ENCODE measurements at regions not wholly inside any gene's neighbourhood (a gene's known extent, or its start where the extent isn't known, plus 50 kb on each side); places are given as distances from the start of the nearest gene placed in this dataset.
A peak's percentile ranks its signal among the peaks of the same experiment; 100 is the strongest.

DNA sequence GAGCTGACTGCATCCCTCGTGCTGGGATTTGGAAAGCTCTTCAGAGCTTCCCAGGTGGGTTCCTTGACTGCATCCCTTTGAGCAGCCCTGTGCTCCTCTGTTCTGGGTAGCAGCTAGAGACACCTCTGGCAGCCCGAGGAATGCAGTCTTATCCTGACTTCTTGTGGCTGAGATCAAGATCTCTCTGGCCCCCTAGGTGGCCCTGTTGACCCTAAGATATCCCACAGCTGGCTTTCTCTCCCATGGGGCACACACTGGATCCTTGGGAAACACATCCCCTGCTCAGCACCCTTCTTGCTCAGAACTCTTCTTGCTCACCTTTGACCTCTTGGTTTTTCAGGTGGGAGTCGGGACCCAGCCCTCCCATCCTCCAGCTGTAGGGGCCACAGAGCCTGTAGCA is 237.2 kb downstream of the TSN start:
- no peak for DNase-seq (ENCODE audit: low read depth, low spot score)
- TF ChIP-seq, protein P1, sequence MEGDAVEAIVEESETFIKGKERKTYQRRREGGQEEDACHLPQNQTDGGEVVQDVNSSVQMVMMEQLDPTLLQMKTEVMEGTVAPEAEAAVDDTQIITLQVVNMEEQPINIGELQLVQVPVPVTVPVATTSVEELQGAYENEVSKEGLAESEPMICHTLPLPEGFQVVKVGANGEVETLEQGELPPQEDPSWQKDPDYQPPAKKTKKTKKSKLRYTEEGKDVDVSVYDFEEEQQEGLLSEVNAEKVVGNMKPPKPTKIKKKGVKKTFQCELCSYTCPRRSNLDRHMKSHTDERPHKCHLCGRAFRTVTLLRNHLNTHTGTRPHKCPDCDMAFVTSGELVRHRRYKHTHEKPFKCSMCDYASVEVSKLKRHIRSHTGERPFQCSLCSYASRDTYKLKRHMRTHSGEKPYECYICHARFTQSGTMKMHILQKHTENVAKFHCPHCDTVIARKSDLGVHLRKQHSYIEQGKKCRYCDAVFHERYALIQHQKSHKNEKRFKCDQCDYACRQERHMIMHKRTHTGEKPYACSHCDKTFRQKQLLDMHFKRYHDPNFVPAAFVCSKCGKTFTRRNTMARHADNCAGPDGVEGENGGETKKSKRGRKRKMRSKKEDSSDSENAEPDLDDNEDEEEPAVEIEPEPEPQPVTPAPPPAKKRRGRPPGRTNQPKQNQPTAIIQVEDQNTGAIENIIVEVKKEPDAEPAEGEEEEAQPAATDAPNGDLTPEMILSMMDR (IDR thresholded peaks at IDR 0.05; ENCODE audit: low read depth, low read length) = no peak
- in situ Hi-C loops (cut with HindIII; ENCODE audit: low sequenced_read_pairs) = no loop called here
- no peak overlapping the region for H3K4me3 ChIP-seq (ENCODE audit: low read depth, low read length)

DNA sequence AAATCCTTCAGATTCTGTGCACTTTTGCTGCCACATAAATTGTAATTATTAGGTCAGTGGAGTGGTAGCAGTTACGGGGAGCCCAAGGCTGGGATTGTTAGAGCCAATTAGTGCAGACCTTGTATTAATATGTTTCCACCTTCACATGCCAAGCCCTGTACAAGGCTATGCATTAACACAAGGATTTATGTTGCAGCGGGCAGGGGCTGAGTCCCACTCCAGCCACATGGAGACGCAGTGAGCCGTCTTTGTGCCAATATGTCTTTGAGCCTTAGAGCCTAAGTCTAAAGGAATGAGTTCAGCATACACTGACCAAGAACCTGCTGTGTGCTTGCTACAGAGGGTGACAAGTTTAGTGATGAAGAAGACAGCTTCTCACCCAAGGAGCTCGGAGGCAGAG is 238.2 kb downstream of the TSN start:
- no peak overlapping the region for H3K4me3 ChIP-seq (ENCODE audit: low read depth, low read length)
- in situ Hi-C loops (cut with HindIII; ENCODE audit: low sequenced_read_pairs) = no loop called here
- TF ChIP-seq, protein P1 (IDR thresholded peaks at IDR 0.05; ENCODE audit: low read depth, low read length) = no peak
- DNase-seq (ENCODE audit: low read depth, low spot score) = no peak

DNA sequence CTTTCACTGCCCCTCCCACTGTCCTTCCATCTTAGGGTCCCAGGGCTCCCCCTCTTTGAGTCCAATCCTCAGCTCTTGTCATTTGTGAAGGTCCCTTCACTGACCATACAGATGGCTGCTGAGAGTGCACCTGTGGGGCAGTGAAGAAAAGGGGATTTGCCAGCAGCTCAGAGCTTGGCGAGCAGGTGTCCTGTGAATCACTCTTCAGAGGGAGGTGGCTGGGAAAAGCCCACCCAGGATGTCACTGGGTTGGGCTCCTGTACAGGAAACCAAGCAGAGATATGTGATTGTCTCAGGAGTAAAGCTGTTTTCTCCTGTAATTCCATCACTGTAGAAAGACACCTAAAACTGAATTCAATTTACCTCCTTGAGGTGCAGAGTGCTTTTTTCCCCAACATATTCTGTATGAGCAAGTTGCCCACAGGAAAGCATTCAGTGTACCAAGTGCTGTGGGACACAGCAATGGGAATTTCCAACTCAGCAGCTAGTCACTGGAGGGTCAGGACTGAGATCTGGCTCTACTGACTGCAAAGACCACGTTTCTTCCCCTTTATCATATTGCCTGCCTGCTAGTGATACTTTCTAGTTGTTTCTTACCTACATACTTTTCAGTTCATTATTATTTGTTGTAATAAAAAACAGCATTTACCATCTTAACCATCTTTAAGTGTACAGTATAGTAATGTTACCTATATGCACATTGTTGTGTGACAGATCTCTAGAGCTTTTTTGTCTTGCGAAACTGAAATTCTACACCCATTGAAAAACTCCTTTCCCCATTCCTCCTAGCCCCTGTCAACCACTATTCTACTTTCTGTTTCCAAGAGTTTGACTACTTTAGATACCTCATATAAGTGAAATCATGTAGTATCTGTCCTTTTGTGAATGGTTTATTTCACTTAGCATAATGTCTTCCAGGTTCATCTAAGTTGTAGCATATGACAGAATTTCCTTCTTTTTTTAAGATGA is 239.1 kb downstream of the TSN start:
- TF ChIP-seq, protein P1 (IDR thresholded peaks at IDR 0.05; ENCODE audit: low read depth, low read length) = no peak
- DNase-seq (ENCODE audit: low read depth, low spot score) = no peak
- H3K4me3 ChIP-seq (ENCODE audit: low read depth, low read length) = no peak overlapping the region
- in situ Hi-C loops (cut with HindIII; ENCODE audit: low sequenced_read_pairs) = no loop called here

GRCh38 chr2:121998751-121999150 is 243.3 kb downstream of the TSN start:
- no peak for DNase-seq (ENCODE audit: low read depth, low spot score)
- in situ Hi-C loops (cut with HindIII; ENCODE audit: low sequenced_read_pairs) = no loop called here
- TF ChIP-seq, protein P1 (IDR thresholded peaks at IDR 0.05; ENCODE audit: low read depth, low read length) = no peak
- H3K4me3 ChIP-seq (ENCODE audit: low read depth, low read length) = no peak overlapping the region

DNA sequence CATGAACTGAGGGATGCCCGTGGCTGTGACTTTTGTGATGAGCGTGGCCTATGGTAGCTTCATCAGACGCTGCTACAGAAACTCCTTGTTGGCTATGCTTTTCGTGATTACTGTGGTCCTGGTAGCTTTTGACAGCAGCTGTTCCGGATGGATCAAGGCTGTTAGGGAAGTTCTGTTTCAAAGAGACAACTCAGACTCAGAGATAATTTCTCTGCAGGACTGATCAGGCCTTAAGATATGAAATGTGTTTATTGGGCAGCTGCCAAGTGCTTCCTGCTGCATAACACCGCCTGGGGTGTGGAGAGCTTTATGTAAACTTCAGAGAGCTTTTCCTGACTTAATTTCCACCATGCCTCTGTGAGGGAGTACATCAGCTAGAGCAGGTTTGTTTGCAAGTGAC is 243.8 kb downstream of the TSN start:
- DNase-seq (ENCODE audit: low read depth, low spot score) = peak; percentile 39
- in situ Hi-C loops (cut with HindIII; ENCODE audit: low sequenced_read_pairs) = no loop called here
- TF ChIP-seq, protein P1 (IDR thresholded peaks at IDR 0.05; ENCODE audit: low read depth, low read length) = no peak
- H3K4me3 ChIP-seq (ENCODE audit: low read depth, low read length) = no peak overlapping the region

DNA sequence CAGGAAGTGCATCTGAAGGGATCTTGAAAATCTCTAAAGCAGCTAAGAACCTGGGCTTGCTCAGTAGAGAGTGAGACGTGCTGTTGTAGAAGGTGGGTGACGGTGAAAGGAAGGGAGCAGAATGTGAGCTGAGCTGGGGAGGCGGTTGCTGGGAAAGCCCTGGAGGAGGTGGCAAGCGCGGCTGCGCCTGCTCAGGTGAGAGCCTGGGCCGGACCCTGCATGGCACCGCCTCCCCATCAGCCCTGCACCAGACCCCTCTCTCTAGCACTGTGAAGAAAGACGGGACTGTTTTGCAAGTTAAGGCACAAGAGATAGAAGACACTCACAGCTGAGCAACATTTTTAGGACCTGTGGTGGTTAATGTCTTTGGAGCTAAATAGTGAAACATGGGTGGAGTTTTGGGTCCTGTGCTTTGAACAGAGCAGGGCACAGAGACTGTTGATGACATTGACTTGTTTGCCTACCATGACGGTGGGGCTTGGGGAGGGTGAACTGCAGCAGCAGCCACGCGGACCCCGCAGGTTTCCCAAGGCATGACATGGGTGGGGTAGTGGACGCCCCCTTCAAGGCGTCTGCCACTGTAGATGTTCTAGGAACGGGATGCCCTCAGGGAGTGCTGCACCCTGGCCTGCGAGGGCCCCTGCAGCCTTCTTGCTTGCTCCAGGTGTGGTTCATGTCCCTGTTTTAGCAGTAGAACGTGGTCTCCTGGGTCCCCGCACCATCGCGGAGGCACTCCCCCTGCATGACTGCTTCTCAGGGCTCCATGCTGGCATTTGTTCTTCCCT is 245.3 kb downstream of the TSN start:
- TF ChIP-seq, protein P1 (IDR thresholded peaks at IDR 0.05; ENCODE audit: low read depth, low read length) = no peak
- in situ Hi-C loops (cut with HindIII; ENCODE audit: low sequenced_read_pairs) = no loop called here
- DNase-seq (ENCODE audit: low read depth, low spot score) = no peak
- H3K4me3 ChIP-seq (ENCODE audit: low read depth, low read length) = no peak overlapping the region

Data from astrocyte of the spinal cord (primary cell).